Activated T-helper 2 cell treated with anti-CD3 and anti-CD28 coated beads, Interferon-gamma antibody, Interleukin-2, Interleukin-4, amounts not matched to agents 10 μg/mL and 5 μg/mL and 100 μg/mL, durations not matched to agents 14 hours and 24 hours and 36 hours (primary cell): ENCODE measurements at regions not wholly inside any gene's neighbourhood (a gene's known extent, or its start where the extent isn't known, plus 50 kb on each side); places are given as distances from the start of the nearest gene placed in this dataset.

Experiments used
- DNase-seq: peaks from one replicate; pipeline ENCODE4 v3.0.0; 2021; ENCODE audit warnings: low spot score
- H3K27ac Mint-ChIP-seq: one replicate; pipeline ENCODE4 v1.8.0; 2021; ENCODE audit warnings: mixed read lengths
- H3K27me3 Mint-ChIP-seq: one replicate; pipeline ENCODE4 v1.8.0; 2021; ENCODE audit warnings: low read depth, mixed read lengths
- H3K36me3 Mint-ChIP-seq: one replicate; pipeline ENCODE4 v1.8.0; 2021; ENCODE audit warnings: low read depth, mixed read lengths
- H3K4me1 Mint-ChIP-seq: one replicate; pipeline ENCODE4 v1.8.0; 2021; ENCODE audit warnings: low read depth, mixed read lengths
- H3K4me3 Mint-ChIP-seq: one replicate; pipeline ENCODE4 v1.8.0; 2021; ENCODE audit warnings: low read depth, mild to moderate bottlenecking, moderate library complexity, mixed read lengths
- H3K9me3 Mint-ChIP-seq: one replicate; pipeline ENCODE4 v1.8.0; 2021; ENCODE audit warnings: mixed read lengths
- intact Hi-C: fragments of 100-400 bp; cut with micrococcal nuclease; formaldehyde crosslinking; loops from one replicate; pipeline ENCODE4 v1.15.1; 2023

- Mint-ChIP-seq H3K4me1 (no peaks in the 10 kb centered on the region), H3K9me3 (no peaks in the 10 kb centered on the region), H3K27ac (no peak overlapping the region), H3K27me3 (no peaks in the 10 kb centered on the region), H3K36me3 (no peaks in the 10 kb centered on the region), H3K4me3 (no peak overlapping the region)
- DNase-seq = no peak
- intact Hi-C loops = no loop called here
These were observed 173.1 kb downstream of the RNF152 start for GRCh38 chr18:61719671-61720070.

GRCh38 chr18:61718944-61719343 lies 173.9 kb downstream of the RNF152 start:
- Mint-ChIP-seq H3K27ac (no peak overlapping the region), H3K27me3 (no peaks in the 10 kb centered on the region), H3K9me3 (no peaks in the 10 kb centered on the region), H3K4me1 (no peaks in the 10 kb centered on the region), H3K36me3 (no peaks in the 10 kb centered on the region), H3K4me3 (no peak overlapping the region)
- intact Hi-C loops = no loop called here
- no peak for DNase-seq

GRCh38 chr18:61714421-61714820 lies 178.4 kb downstream of the RNF152 start:
- intact Hi-C loops = no loop called here
- no peak for DNase-seq
- Mint-ChIP-seq H3K36me3 (no peaks in the 10 kb centered on the region), H3K27ac (no peak overlapping the region), H3K4me1 (no peaks in the 10 kb centered on the region), H3K27me3 (no peaks in the 10 kb centered on the region), H3K9me3 (no peaks in the 10 kb centered on the region), H3K4me3 (no peak overlapping the region)

GRCh38 chr18:61713502-61713901 lies 179.3 kb downstream of the RNF152 start:
- H3K27ac Mint-ChIP-seq = no peak overlapping the region
- H3K4me3 Mint-ChIP-seq = no peak overlapping the region
- no peak for DNase-seq
- no peaks in the 10 kb centered on the region for H3K27me3 Mint-ChIP-seq
- H3K9me3 Mint-ChIP-seq = no peaks in the 10 kb centered on the region
- intact Hi-C loops = no loop called here
- no peaks in the 10 kb centered on the region for H3K4me1 Mint-ChIP-seq
- H3K36me3 Mint-ChIP-seq = no peaks in the 10 kb centered on the region

GRCh38 chr18:61710082-61710620 lies 182.7 kb downstream of the RNF152 start:
- Mint-ChIP-seq H3K36me3 (no peaks in the 10 kb centered on the region), H3K4me1 (no peaks in the 10 kb centered on the region), H3K4me3 (no peak overlapping the region), H3K9me3 (no peaks in the 10 kb centered on the region), H3K27ac (no peak overlapping the region), H3K27me3 (peaks cover 5% of the 10 kb centered on the region)
- intact Hi-C loops = no loop called here
- DNase-seq = no peak

GRCh38 chr18:61706276-61706915 lies 186.4 kb downstream of the RNF152 start:
- intact Hi-C loops = no loop called here
- Mint-ChIP-seq H3K9me3 (no peaks in the 10 kb centered on the region), H3K36me3 (no peaks in the 10 kb centered on the region), H3K4me3 (no peak overlapping the region), H3K27me3 (peaks cover 5% of the 10 kb centered on the region), H3K27ac (no peak overlapping the region), H3K4me1 (no peaks in the 10 kb centered on the region)
- DNase-seq = no peak

- intact Hi-C loops = no loop called here
- Mint-ChIP-seq H3K9me3 (no peaks in the 10 kb centered on the region), H3K36me3 (no peaks in the 10 kb centered on the region), H3K27me3 (peaks cover 5% of the 10 kb centered on the region), H3K4me1 (no peaks in the 10 kb centered on the region), H3K4me3 (no peak overlapping the region), H3K27ac (no peak overlapping the region)
- DNase-seq = no peak
These were observed 189.3 kb downstream of the RNF152 start for GRCh38 chr18:61703508-61703907.

- Mint-ChIP-seq H3K36me3 (no peaks in the 10 kb centered on the region), H3K4me1 (no peaks in the 10 kb centered on the region), H3K27ac (no peak overlapping the region), H3K4me3 (no peak overlapping the region), H3K27me3 (peaks cover 5% of the 10 kb centered on the region), H3K9me3 (no peaks in the 10 kb centered on the region)
- intact Hi-C loops = no loop called here
- DNase-seq = no peak
These were observed 190.8 kb downstream of the RNF152 start for GRCh38 chr18:61702007-61702406.

- no peaks in the 10 kb centered on the region for H3K4me1 Mint-ChIP-seq
- intact Hi-C loops = no loop called here
- no peaks in the 10 kb centered on the region for H3K36me3 Mint-ChIP-seq
- H3K27ac Mint-ChIP-seq = no peak overlapping the region
- H3K27me3 Mint-ChIP-seq = no peaks in the 10 kb centered on the region
- DNase-seq = no peak
- H3K4me3 Mint-ChIP-seq = no peak overlapping the region
- H3K9me3 Mint-ChIP-seq = no peaks in the 10 kb centered on the region
These were observed 193.3 kb downstream of the RNF152 start for GRCh38 chr18:61699397-61700110.

- no peak overlapping the region for H3K4me3 Mint-ChIP-seq
- H3K27ac Mint-ChIP-seq = no peak overlapping the region
- H3K9me3 Mint-ChIP-seq = no peaks in the 10 kb centered on the region
- H3K4me1 Mint-ChIP-seq = no peaks in the 10 kb centered on the region
- no peaks in the 10 kb centered on the region for H3K36me3 Mint-ChIP-seq
- no peaks in the 10 kb centered on the region for H3K27me3 Mint-ChIP-seq
- no peak for DNase-seq
- intact Hi-C loops = no loop called here
These were observed 195.4 kb downstream of the RNF152 start for GRCh38 chr18:61697306-61697909.

- Mint-ChIP-seq H3K4me3 (no peak overlapping the region), H3K27me3 (no peaks in the 10 kb centered on the region), H3K36me3 (no peaks in the 10 kb centered on the region), H3K27ac (no peak overlapping the region), H3K9me3 (no peaks in the 10 kb centered on the region), H3K4me1 (no peaks in the 10 kb centered on the region)
- no peak for DNase-seq
- intact Hi-C loops = no loop called here
These were observed 198.6 kb downstream of the RNF152 start for GRCh38 chr18:61694236-61694635.

GRCh38 chr18:61690418-61691138 lies 202.2 kb downstream of the RNF152 start:
- H3K9me3 Mint-ChIP-seq = no peaks in the 10 kb centered on the region
- H3K4me3 Mint-ChIP-seq = no peak overlapping the region
- no peaks in the 10 kb centered on the region for H3K36me3 Mint-ChIP-seq
- H3K27me3 Mint-ChIP-seq = no peaks in the 10 kb centered on the region
- intact Hi-C loops = no loop called here
- no peak for DNase-seq
- no peaks in the 10 kb centered on the region for H3K4me1 Mint-ChIP-seq
- H3K27ac Mint-ChIP-seq = no peak overlapping the region

- DNase-seq = no peak
- H3K4me3 Mint-ChIP-seq = no peak overlapping the region
- no peak overlapping the region for H3K27ac Mint-ChIP-seq
- H3K9me3 Mint-ChIP-seq = no peaks in the 10 kb centered on the region
- H3K27me3 Mint-ChIP-seq = no peaks in the 10 kb centered on the region
- no peaks in the 10 kb centered on the region for H3K36me3 Mint-ChIP-seq
- H3K4me1 Mint-ChIP-seq = no peaks in the 10 kb centered on the region
- intact Hi-C loops = no loop called here
These were observed 205.5 kb downstream of the RNF152 start for GRCh38 chr18:61687317-61687716.
